Body of pancreas (tissue), 4 donors: ENCODE measurements at regions not wholly inside any gene's neighbourhood (a gene's known extent, or its start where the extent isn't known, plus 50 kb on each side); places are given as distances from the start of the nearest gene placed in this dataset.

Experiments
- CTCF ChIP-seq, 7 experiments: fragments of 450-650 bp in 4 of 7; fragments of 200-600 bp in 3 of 7; sonication (generic) in 3 of 7; IDR thresholded peaks; one replicate each; pipeline ENCODE4 v1.5.1; 2016 to 2019; ENCODE audit warnings: antibody characterized with exemption in 7 of 7
- POLR2A ChIP-seq, 3 donors: fragments of 450-650 bp; IDR thresholded peaks; one replicate each; pipeline ENCODE4 v1.6.1; 2016; ENCODE audit warnings: antibody characterized with exemption in 3 of 3, mild to moderate bottlenecking in 2 of 3

- TF ChIP-seq CTCF (IDR thresholded peaks at IDR 0.05) (no peak), POLR2A (IDR thresholded peaks at IDR 0.05) (no peak)
These were observed 1110.1 kb upstream of the CDH10 start for GRCh38 chr5:25754895-25755294.
